ENCODE measurements at regions not wholly inside any gene's neighbourhood (a gene's known extent, or its start where the extent isn't known, plus 50 kb on each side); places are given as distances from the start of the nearest gene placed in this dataset.

GRCh38 chr5:175378444-175379028, 65.4 kb downstream of the DRD1 start:
- Mint-ChIP-seq H3K27me3 (no peaks in the 10 kb centered on the region), H3K27ac (no peak overlapping the region), H3K36me3 (ENCODE audit: insufficient read depth) (no peaks in the 10 kb centered on the region), H3K4me3 (ENCODE audit: low read depth) (no peak overlapping the region), H3K4me1 (ENCODE audit: low read depth) (peaks cover 10% of the 10 kb centered on the region), H3K9me3 (ENCODE audit: low read depth) (peaks cover 2% of the 10 kb centered on the region)
- no peak for DNase-seq (ENCODE audit: low spot score, unreplicated experiment)
- TF ChIP-seq CTCF (IDR thresholded peaks at IDR 0.05; ENCODE audit: unreplicated experiment), result no peak

DNA sequence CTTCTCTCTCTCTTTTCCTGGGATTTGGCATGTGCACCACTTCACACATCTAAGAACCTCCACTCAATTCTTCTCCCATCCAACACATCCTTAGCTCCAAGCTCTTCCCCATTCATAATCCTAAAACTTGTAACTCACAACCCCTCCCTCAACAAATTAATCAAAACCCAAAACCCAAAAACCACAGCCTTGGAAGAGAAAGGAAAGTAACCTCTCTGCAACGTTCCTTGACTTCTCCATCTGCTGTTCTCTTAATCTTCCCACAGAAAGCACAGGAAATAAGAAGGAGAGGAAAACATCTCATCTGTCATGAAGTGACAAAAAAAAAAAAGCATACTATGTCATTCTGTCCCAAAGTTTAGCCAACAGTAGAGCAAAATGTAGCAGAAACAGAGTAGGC, 66.2 kb downstream of the DRD1 start:
- DNase-seq (ENCODE audit: low spot score, unreplicated experiment), result no peak
- no peak for TF ChIP-seq CTCF (IDR thresholded peaks at IDR 0.05; ENCODE audit: unreplicated experiment)
- Mint-ChIP-seq H3K27me3 (no peaks in the 10 kb centered on the region), H3K9me3 (ENCODE audit: low read depth) (peaks cover 2% of the 10 kb centered on the region), H3K36me3 (ENCODE audit: insufficient read depth) (no peaks in the 10 kb centered on the region), H3K4me1 (ENCODE audit: low read depth) (peaks cover 4% of the 10 kb centered on the region), H3K27ac (no peak overlapping the region), H3K4me3 (ENCODE audit: low read depth) (no peak overlapping the region)

GRCh38 chr5:175374166-175374875, 69.7 kb downstream of the DRD1 start:
- no peak for DNase-seq (ENCODE audit: low spot score, unreplicated experiment)

GRCh38 chr5:175365866-175366265, 78.1 kb downstream of the DRD1 start:
- H3K27me3 Mint-ChIP-seq, result peaks cover 21% of the 10 kb centered on the region
- no peaks in the 10 kb centered on the region for H3K36me3 Mint-ChIP-seq (ENCODE audit: insufficient read depth)
- H3K27ac Mint-ChIP-seq, result no peak overlapping the region
- no peaks in the 10 kb centered on the region for H3K9me3 Mint-ChIP-seq (ENCODE audit: low read depth)
- H3K4me3 Mint-ChIP-seq (ENCODE audit: low read depth), result no peak overlapping the region
- no peaks in the 10 kb centered on the region for H3K4me1 Mint-ChIP-seq (ENCODE audit: low read depth)
- DNase-seq (ENCODE audit: low spot score, unreplicated experiment), result no peak
- no peak for TF ChIP-seq CTCF (IDR thresholded peaks at IDR 0.05; ENCODE audit: unreplicated experiment)

More at GRCh38 chr5:175374166-175374875, 69.7 kb downstream of the DRD1 start:
- no peaks in the 10 kb centered on the region for H3K36me3 Mint-ChIP-seq (ENCODE audit: insufficient read depth)
- H3K27ac Mint-ChIP-seq, result no peak overlapping the region
- no peaks in the 10 kb centered on the region for H3K4me1 Mint-ChIP-seq (ENCODE audit: low read depth)
- no peak overlapping the region for H3K4me3 Mint-ChIP-seq (ENCODE audit: low read depth)
- H3K27me3 Mint-ChIP-seq, result no peaks in the 10 kb centered on the region
- peaks cover 5% of the 10 kb centered on the region for H3K9me3 Mint-ChIP-seq (ENCODE audit: low read depth)
- TF ChIP-seq CTCF (IDR thresholded peaks at IDR 0.05; ENCODE audit: unreplicated experiment), result no peak

- Mint-ChIP-seq H3K4me3 (ENCODE audit: low read depth) (no peak overlapping the region), H3K4me1 (ENCODE audit: low read depth) (no peaks in the 10 kb centered on the region), H3K36me3 (ENCODE audit: insufficient read depth) (no peaks in the 10 kb centered on the region), H3K27ac (no peak overlapping the region), H3K27me3 (peaks cover 27% of the 10 kb centered on the region), H3K9me3 (ENCODE audit: low read depth) (no peaks in the 10 kb centered on the region)
- TF ChIP-seq CTCF (IDR thresholded peaks at IDR 0.05; ENCODE audit: unreplicated experiment), result no peak
- no peak for DNase-seq (ENCODE audit: low spot score, unreplicated experiment)
Observed at GRCh38 chr5:175363300-175363699, 80.7 kb downstream of the DRD1 start.
